ENCODE measurements at regions not wholly inside any gene's neighbourhood (a gene's known extent, or its start where the extent isn't known, plus 50 kb on each side); places are given as distances from the start of the nearest gene placed in this dataset.

- no peak for DNase-seq
Observed at GRCh38 chr2:217431577-217432269, 571.1 kb downstream of the TNS1 start.

DNA sequence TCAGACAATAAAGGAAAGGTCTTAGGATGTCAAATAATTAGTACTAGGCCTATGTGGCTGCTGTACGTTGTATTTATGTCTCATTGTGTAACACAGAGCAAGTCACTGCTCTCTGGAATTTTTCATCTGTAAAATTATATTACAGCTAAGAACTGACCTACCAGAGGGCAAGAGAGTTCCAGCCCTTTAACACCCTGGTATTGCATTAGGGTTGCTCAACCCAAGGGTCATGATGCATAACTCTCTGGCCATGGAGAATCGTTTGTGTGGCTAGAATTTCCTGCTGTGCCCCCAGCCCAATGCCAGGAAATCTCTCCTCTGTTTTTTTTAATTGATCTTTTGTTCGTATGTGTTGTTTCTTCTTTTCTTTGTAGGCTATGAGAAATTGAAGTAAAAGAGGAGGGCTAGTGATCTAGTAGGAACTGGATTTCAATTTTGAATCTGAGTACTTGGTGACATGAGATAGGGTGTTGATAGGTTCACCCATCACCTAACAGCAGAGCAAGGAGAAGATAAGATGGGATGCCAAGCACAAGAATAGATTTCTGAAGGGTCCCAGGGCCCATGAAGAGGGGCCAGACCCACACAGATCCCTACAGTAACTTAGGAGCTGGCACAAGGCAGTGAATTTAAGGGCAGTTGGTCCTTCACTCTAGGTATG is 571.2 kb upstream of the TNP1 start:
- no peak for DNase-seq

DNA sequence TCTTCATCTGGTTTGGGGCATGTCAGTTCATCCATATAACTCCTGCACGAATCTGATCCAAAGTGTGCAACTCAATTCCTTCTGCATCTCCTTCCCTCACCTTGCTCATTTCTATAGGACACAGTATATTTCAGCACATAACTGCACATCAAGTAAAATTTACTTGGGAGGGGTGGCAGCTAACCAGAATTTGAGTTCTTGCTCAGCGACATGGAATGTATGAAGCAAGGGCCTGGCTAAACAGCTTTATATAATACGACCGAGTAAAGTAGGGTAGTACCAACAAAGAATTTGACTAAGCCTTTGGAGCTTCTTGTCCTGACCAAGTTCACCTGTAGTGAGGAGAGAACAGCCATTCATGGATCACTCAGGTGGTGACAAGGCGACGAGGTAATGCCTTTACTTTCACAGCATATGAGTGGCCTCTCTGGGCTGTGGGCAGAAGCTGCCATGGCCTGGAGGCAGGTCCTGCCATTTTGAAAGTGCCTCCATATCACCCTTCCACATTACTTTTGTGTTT is 570.2 kb upstream of the TNP1 start:
- DNase-seq, result no peak

DNA sequence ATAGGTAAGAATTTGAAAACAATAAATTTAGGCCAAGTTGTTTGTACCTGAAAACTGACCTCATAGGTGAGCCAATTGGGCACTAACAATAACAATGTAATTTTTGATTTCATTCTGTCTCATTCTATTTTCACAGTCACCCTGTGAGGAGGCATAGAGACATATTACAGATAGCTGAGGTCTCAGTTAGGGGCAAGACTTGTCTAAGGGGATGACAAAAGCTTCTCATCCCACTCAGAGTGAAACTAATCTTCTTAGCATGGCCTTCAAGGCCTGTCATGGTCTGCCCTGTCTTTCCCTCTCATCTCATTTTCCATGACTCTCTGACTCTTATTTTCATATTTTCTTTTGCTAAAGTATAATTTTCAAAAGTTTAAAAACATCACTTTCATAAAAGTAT is 562.0 kb upstream of the TNP1 start:
- DNase-seq, result no peak

DNA sequence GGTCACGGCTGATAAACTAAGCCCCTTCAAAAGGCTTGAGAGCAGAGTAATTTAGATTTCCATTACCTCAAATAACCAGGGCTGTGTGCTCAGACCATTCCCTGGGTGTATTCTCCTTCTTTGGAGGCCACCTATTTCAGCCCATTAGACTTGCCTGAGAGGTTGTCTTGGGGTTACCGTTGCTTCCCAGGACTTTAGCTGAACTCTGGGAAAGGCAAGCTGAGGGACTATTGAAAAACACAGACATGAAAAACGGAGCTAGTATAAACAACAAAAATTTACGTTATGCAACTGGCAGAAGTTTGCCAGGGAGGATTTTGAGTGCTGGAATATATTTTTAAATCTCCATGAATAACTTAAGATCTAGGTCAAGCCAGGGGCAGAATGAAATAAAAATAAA is 561.0 kb upstream of the TNP1 start:
- no peak for DNase-seq

DNA sequence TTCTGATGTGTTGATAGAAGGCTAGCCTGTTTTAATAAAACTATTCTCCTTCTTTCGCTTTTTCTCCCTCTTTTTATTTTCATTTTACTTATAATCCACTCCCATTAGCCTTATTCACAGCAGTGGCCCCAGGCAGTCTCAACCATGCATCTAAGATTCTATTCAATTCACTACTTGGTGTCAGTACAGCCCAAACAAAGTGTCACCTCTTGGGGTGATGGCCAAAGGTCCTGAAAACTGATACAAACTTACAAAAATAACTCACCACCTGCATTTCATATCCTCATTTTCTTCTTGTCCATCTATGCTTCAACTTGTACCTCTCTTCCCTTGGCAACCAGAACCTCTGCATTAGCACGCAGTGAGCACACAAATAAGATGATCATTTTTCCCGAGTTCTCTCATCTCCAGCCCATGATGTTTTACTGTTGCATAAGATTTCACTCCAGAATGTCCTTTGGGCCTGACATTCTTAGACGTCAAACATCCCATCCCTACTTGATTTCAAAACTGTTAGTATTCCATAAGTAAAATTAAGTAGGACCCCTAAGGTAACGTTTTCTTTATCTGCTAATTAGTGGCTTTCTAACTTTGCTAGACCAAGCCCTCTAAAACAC is 559.3 kb upstream of the TNP1 start:
- DNase-seq, result no peak

DNA sequence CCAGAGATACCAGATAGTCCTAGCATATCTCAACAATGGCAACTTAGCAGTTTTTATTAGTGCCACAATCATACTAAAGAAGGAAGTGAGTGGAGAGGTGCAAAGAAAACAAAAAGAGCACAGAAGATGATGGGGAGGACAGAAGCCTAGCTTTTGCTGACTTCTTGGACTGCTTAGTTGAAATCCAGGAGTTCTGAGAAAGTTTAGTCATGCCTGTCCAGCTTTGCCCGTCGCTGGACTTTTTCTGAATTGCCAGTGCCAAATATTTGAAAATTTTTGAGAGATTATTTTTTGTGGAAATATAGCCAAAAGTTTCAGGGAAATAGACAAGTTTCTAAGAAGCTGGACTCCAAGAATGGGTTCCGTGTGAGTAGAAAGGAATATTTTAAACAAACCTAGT is 558.7 kb upstream of the TNP1 start:
- no peak for DNase-seq

GRCh38 chr2:217418090-217418489 is 558.2 kb upstream of the TNP1 start:
- no peak for DNase-seq

DNA sequence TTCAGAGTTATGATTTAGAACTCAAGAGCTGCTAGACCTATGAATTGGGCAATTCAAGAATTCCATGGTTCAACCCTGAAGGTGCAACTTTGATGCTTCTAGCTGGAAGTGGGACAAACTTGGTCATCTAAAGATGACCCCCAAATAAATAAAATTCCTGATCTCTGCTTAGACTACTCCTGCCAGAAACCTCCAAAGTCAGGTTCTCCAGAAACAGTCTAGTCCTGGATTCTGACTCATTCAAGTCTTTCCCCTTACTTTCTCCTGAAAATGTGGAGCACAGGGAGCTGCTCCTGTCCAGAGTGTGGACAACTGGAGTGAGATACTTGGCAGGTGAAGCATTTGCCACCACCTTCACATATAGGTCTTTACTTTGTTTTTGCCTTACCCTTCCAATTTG is 557.7 kb upstream of the TNP1 start:
- DNase-seq, result no peak

DNA sequence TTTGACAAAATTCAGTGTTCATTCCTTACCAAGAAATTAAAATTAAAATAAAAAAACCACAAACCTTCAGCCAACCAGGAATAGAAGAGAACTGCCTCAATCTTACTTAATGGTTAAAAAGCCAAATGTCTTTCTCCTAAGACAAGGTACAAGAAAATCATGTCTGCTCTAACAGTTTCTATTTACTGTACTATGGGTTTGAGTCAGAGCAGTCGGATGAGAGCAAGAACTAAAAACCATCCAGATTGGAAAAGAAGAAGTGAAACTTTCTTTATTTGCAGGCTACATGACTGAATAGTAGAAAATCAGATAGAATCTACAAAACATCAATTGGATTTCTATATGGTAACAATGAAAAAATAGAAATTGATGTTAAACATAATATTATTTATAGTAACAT is 555.5 kb upstream of the TNP1 start:
- no peak for DNase-seq

- no peak for DNase-seq
Observed at GRCh38 chr2:217414429-217414828, 554.6 kb upstream of the TNP1 start.

GRCh38 chr2:217413193-217413592 is 553.3 kb upstream of the TNP1 start:
- no peak for DNase-seq

DNA sequence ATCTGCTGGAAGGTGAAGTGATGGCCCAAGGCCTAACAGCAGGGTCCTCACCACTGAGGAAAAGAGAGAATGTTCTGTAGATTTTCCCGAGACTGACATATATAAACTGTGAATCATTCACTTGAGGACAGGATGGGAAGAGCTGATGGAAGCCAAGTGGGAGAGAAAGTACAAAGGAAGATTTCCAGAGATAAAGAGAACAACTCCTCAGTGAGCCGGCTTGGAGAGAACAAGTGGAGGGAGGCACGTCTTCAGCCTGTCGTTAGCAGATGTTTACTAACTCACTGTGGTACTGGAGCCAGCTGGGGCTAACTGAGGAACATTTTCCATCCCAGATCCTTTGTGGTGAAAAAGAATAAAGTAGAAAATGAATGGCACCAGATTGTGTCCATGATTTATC is 552.9 kb upstream of the TNP1 start:
- no peak for DNase-seq

- no peak for DNase-seq
Observed at GRCh38 chr2:217412277-217412676, 552.4 kb upstream of the TNP1 start.

DNA sequence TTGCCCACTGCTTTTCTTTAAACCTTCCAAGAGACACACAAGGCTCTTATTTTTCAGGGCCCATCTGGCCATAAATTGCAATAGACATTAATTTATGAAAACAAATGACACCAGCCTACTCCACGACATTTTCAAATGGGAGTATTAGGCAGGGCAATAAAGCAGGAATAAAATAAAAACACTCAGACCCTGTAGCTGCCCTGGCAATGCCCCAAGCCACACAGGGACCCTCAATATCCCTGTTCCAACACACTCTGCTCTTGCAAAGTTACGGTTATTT is 550.8 kb upstream of the TNP1 start:
- no peak for DNase-seq

DNA sequence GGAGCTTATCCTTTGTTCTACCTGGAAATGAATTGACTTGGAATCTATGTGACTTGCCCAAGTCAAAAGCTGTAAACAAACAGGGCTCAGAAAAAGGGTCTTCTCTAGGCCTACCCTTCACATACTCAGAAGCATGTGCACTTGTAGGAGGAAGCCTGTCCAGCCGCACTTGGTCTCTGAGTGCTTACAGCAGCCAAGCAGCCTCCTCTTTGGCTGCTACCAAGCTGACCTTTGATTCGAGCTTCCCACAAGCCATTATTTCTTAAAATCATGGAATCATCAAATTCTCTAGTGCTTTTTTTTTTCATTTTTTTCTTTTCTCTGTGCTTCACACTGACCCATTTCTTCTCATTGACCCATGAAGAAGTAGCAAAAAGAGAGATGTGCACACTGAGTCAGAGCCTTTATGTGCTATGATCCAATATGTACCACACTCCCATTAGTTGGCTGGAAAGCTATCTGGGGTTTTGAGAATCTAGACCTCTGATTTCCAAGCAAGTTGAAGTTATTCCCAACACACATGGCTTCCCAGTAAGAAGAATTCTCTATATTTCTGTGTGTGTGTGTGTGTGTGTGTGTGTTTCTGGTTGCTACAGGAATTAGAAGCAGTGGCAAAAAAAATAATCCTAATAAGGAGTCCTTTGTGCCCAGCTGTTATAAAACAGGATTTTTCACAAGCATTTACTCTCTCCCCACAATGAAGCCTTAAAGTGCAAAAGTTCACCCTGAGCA is 550.3 kb upstream of the TNP1 start:
- no peak for DNase-seq

DNA sequence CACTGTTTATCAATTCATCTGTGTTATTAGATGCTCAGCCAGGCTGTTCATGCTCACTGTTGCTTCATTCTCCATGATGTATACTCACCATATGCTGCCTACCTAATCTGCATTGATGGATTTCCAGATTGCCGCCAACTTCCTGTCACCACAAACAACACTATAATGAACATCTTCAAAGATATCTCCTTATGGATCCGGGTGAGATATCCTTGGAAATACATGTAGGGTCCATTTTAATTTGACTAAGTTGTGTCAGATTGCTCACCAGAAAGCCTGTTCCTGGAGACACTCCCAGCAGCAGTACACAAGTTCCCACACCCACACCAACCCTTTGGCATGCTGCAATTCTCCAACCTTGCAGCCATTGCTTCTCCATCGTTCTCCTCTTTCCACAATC is 547.5 kb upstream of the TNP1 start:
- DNase-seq, result no peak

- no peak for DNase-seq
Observed at GRCh38 chr2:217404236-217404760, 544.4 kb upstream of the TNP1 start.

DNA sequence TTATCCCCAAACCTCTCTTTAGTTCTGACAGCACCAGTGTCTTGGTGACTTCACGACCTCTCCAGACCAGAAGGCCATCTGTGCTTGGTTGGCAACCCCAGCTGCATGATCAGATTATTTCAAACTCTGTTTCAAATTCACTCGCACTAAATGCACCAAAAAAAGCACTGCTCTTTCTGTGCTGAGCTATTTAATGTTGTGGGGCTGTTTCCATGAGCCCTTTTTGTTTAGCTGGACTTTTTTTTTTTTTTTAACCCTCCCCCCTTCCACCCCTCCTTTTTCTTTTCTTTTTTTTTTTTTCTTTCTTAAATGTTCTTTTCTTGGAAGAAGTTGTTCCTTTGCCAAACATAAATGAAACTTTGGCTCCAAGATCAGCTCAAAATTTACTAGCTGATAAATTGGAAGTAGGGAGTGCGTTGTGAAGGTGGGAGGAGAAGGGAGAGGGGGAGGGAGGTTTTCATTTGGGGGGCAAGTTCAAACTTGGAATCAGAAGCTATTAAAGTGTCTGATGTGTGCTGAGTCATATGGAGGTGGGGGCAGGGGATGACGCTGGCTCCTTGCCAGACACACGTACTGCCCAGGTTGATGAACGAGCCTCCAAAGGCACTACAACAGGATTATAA is 543.0 kb upstream of the TNP1 start:
- DNase-seq, result no peak

GRCh38 chr2:217402144-217402543 is 542.3 kb upstream of the TNP1 start:
- DNase-seq, result no peak

DNA sequence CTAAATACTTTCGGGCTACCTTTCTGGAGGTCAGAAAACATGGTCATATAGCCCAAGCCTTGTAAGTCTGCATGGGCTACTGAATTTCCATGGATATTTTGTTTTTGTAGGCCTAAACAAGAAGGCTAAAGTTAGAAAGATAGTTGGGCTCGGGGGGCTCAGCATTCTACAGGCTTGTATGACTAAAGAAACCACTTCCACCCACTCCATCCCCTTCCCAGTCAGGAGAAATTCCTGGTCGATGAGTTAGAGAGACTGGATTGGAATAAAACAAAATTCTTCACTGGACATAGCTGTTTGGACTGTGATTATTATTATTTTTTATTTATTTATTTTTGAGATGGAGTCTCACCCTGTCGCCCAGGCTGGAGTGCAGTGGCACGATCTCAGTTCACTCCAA is 539.4 kb upstream of the TNP1 start:
- no peak for DNase-seq

- no peak for DNase-seq
Observed at GRCh38 chr2:217398860-217399259, 539.0 kb upstream of the TNP1 start.

DNA sequence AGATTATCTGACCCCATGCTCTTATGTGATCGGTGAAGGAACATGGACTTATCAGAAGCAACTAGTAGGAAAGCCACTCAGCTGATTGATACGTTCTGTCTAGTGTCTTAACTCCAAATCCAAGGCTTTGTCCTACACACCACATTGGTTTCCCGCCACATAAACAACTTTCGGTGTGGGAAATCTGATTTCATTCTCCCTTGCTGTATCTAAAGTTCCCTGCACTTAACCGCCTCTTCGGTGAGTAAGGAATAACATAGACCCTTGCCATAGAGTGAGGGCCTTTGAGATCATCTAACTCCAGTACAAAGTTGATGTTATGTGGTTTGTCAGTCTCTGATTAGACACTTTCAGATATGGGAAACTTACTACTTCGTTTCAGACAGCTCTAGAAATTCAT is 538.2 kb upstream of the TNP1 start:
- DNase-seq, result no peak
